ENCODE measurements at regions not wholly inside any gene's neighbourhood (a gene's known extent, or its start where the extent isn't known, plus 50 kb on each side); places are given as distances from the start of the nearest gene placed in this dataset.

DNA sequence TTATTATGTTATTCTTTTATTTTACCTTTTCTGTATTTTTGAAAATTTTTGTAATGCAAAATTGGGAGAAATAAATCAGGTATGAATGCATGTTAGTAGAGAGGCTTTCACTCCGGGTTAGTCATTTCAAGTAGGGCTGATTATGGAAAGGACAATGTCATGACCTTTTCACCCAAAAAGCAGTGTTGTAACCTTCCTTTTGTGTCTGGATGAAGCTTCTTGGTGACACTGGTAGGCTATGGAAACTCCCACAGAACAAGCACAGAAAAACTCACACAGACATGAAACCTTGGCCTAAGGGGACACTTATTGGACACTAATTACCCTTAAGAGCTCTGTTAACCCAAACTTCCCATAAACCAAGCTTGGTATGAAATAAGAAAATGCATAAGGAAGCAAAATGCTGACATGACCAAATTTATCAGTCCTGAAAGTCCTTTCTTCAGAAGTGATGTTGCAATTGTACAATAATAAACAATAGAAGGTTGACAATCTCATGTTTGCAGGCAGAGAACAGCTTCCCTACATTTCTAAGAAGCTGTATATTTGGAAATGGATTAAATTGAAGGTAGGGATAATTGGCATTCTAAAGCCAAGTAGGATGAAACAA is 70.0 kb upstream of the KCNJ15 start:
- no peak for DNase-seq (ENCODE audit: low spot score)
- no peak for FAIRE-seq

GRCh38 chr21:38188037-38188436 is 68.8 kb upstream of the KCNJ15 start:
- FAIRE-seq (no peak), DNase-seq (ENCODE audit: low spot score) (no peak)

GRCh38 chr21:38196036-38196435 is 60.8 kb upstream of the KCNJ15 start:
- FAIRE-seq: no peak

GRCh38 chr21:38202811-38203210 is 54.0 kb upstream of the KCNJ15 start:
- FAIRE-seq: no peak
- no peak for DNase-seq (ENCODE audit: low spot score)

More at GRCh38 chr21:38196036-38196435, 60.8 kb upstream of the KCNJ15 start:
- no peak for DNase-seq (ENCODE audit: low spot score)

GRCh38 chr21:38203229-38203628 is 53.6 kb upstream of the KCNJ15 start:
- DNase-seq (ENCODE audit: low spot score) (no peak), FAIRE-seq (no peak)

GRCh38 chr21:38205940-38206339 is 50.9 kb upstream of the KCNJ15 start:
- FAIRE-seq (no peak), DNase-seq (ENCODE audit: low spot score) (no peak)

DNA sequence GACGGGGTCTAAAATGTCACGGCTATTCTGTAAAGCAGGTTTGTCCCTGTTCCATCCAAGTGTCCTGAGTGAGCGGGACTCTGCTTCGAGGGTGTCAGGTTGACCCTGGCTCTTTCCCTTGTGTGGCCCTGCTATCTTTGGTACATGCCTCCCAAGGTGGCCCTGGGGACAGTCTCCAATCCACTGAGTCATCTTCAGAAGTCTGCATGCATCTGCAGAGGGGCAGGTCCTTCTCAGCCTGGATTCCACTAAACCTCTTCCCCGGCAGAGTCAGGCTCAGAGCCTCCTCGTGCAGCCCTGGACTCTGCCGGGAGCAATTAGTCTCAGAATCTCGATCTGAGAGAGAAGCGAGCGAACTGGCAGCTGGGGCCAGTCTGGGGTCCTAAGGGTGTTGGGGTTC is 50.1 kb upstream of the KCNJ15 start:
- DNase-seq (ENCODE audit: low spot score) (no peak), FAIRE-seq (no peak)

All from urothelium cell line (cell line).